ENCODE measurements at regions not wholly inside any gene's neighbourhood (a gene's known extent, or its start where the extent isn't known, plus 50 kb on each side); places are given as distances from the start of the nearest gene placed in this dataset.
"Not testable (repeated sequence)": the region's sequence is repeated elsewhere in the genome, so short reads cannot be mapped to it uniquely, and the experiment has no call there.

DNA sequence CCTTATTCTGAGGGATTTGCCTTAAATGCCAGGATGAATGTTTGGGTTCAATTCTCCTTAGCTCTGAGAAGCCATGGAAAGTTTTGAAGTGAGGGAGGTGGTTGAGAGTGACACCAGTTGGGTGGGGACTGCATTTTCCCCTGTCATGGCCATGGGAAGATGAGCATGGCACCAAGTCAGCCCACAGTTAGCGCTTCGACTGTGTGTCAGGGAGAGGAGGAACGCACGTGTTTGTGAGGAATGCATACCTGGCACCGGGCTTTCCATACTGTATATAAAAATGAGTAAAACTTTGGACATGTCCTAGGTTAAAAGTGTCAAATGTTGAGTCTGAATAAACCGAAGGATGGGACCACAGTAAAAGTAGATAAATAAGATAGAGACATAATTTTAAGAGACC is 187.5 kb upstream of the KL start:
- no peak for DNase-seq (ENCODE audit: extremely low read depth, low read depth)

DNA sequence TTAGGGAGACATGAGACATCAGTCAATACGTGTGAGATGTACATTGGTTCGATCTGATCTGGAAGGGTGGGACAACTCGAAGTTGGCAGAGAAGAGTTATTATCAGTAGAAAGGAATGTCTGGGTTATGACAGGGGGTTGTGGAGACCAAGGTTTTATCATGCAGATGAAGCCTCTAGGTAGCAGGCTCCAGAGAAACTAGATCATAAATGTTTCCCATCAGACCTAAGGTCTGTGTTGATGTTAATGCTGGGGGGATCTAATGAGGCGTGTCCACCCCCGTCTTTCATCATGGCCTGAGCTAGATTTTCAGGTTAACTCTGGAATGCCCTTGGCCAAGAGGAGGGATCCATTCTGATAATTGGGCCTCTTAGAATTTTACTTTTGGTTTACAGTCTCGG is 187.0 kb upstream of the KL start:
- DNase-seq (ENCODE audit: extremely low read depth, low read depth) = no peak

DNA sequence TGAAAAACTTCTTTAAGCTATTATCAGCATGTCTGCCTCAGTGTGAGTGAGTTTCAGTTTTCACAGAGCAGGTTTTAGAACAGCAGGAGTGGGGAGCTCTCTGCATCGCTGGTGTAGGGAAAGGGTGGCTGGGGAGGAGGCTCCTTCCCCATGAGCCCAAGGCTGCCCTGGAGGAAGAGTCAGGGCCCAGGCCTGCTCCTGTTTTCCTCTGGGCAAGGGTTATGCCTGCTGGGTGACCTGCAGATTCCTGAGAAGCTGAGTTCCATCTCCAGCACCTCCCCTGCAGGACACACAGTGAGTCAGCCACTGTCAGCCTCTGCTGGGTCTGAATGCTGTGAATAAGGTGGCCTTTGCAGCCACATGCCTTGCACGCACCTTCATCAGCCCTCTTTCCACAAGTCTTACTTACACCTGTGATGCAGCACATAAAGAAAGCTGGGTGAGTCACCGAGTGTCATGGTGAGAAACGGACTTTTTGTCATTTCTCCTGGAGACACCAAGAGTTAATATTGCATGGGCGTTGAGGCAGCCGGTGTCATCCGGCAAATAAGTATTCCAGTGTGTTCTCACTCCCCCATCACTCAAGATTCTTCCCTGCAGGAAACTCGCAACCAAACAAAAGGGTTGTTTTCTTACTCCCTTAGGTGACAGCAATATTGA is 186.4 kb upstream of the KL start:
- DNase-seq (ENCODE audit: extremely low read depth, low read depth) = no peak

DNA sequence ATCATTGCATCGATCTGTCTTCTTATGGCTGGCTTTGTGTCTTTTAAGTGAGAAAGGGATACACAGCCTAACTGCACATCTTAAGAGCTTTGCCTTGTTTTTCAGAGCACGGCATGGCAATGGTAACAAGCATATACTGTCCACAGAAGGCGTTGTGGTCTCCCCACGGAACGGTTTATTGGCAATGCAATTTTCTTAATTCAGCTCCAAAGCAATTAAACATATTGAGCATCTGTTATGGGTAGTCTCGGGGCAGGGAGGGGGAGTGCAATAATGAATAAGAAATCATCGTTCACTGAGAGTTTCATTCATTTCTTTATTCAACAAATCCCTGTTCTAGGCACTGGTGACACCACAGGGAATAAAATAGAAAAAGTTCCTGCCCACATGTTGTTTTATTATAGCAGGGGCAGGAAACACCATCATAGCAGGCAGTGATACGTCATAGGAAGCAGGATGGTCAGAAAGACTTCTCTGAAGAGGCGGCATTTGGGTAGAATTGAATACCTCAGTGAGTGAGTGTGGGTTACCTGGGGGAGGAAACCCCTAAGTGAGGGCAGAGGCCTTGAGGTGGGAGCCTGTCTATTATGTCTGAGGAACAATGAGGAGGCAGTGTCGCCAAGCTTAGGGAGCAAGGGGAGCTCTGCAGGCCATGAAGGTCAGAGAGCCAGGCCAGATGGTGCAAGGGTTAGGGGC is 185.7 kb upstream of the KL start:
- no peak for DNase-seq (ENCODE audit: extremely low read depth, low read depth)

DNA sequence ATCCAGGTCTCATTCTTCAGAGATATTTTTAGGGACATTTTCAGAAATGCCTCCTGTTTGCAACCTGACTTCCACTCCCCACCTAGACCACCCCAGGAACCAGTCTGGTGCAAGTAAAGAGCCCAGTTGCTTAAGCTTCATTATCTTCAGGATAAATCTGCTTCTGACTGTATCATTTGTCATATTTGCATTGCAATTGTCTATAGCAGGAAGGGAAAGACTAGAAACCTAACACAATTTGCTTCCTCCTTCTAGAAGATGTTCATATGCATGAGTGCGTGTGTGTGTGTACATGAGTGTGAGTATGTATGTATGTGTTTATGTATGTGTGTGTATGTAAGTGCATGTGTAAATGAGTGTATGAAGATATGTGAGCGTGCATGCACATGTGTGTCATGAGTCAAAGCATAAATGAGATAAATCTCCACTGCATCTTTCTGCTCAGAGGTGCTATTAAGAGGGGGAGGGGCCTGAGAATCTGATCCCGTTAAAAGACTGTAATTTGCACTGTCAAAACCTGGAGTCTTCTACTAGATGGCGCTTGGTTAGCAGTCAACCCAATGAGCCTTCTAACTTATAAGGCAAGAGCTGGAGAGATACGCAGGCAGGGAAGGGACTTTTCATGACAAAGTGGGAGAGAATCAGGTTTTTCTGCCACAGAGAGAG is 178.8 kb upstream of the KL start:
- no peak for DNase-seq (ENCODE audit: extremely low read depth, low read depth)

DNA sequence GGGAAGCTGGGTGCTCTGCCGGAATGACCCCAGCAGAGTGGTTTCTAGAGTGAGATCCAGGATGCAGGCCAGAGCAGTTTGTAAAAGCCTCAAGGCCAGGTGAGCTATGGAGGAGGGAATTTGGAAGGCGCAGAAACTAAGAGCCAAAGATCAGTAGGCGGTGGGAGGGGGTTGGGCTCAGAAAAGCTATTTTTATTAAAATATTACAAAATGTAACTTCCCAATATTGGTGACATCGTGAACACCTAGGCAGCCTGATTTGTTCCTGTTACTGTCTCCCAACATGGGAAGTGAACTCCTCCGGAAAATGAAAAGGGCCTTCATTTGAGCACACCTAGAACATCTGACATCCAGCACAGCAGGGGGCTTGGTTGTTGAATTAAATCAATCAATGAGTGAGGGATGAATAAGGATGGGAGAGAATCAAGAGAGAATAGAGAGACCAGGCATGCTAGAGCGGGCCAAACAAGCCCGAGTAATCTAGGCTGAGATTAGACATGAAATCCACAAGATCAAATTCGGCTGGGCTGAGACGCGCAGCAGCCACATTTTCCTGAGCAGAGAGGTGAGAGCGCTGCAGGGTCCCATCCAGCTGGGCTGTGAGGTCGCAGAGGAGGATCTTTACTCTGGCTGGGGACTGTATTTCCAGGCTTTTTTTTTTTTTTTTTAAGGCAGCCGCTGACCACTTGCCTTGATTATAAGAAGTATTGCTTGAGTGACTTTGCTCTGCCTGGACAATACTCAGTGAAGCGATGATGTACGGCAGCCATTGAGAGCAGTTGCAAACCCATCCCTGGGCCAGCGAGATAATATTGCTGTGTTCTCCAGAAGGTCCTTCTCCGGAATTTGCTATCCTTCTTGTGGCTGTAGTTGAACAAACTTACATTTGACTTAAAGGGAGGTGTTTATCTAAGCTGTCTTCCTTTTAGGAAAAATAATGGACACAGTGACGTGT is 178.0 kb upstream of the KL start:
- no peak for DNase-seq (ENCODE audit: extremely low read depth, low read depth)

DNA sequence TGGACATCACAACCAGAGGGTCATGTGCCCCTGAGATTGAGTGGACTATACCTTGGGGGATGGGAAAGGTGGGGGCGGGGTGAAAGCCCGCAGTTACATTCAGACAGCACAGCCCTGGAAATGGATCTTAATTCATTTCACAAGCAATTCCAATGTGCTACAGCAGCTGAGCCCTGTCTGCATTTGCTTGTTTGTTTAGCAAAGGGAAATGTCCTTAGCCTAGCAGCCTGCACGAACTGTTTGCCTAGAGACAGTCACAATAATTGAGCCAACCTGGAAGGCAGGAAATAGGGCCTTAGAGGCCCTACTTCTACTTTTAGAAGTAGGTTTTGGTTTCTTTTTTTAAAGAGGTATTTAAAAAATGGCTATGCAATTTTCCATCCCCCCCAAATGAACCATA is 177.3 kb upstream of the KL start:
- DNase-seq (ENCODE audit: extremely low read depth, low read depth) = no peak

DNA sequence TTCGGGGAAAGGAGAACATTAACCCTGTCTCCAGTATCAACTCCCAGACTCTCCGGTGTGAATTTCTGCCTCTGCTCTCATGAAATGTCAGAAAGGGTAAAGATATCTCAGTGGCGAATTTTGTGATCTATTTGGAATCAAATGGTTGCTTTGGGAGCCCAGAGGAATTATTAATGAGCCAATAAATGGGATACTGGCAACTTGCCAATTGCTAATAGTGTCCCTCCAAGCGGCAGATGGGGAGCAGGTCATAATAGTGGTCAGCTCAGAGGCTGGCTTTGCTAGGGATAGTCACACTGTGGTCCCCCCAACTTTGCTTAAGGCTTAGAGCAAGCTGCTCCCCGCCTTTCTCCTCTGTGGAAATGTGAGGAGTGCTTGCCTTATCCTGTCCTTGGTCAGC is 176.1 kb upstream of the KL start:
- DNase-seq (ENCODE audit: extremely low read depth, low read depth) = no peak

DNA sequence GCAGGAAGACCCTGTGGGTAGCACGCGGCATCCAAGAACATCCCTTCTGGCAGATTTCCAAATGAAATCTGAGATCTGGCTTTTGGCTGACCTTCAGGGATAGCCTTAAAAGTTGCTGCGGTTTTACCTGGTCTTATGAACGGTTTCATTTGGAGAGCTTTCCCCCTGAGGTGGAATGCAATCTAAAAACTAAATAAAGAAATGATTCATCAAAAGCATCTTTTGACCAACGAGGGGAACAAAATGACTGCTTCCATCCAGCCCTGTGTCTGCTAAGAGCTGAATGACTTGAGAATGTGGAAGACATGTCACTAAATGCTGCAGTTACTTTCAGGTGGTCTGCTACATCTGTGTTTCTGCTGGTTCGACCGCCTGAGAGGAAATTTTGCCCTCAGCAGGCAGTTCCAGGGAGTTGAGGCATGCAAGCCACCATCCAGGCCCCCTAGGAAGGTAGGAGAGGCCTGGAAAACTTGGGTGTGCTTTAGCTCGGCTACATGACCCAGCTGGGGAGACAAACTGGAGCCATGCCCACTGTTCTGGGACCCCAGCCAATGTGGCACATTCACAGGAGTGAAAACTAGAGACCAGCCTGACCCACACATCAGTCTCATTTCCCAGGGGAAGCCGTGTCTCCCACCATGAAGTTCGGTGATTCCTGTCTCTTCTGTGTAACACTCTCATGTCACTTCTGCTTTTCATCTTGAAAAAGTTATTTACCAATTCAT is 175.1 kb upstream of the KL start:
- DNase-seq (ENCODE audit: extremely low read depth, low read depth) = no peak

DNA sequence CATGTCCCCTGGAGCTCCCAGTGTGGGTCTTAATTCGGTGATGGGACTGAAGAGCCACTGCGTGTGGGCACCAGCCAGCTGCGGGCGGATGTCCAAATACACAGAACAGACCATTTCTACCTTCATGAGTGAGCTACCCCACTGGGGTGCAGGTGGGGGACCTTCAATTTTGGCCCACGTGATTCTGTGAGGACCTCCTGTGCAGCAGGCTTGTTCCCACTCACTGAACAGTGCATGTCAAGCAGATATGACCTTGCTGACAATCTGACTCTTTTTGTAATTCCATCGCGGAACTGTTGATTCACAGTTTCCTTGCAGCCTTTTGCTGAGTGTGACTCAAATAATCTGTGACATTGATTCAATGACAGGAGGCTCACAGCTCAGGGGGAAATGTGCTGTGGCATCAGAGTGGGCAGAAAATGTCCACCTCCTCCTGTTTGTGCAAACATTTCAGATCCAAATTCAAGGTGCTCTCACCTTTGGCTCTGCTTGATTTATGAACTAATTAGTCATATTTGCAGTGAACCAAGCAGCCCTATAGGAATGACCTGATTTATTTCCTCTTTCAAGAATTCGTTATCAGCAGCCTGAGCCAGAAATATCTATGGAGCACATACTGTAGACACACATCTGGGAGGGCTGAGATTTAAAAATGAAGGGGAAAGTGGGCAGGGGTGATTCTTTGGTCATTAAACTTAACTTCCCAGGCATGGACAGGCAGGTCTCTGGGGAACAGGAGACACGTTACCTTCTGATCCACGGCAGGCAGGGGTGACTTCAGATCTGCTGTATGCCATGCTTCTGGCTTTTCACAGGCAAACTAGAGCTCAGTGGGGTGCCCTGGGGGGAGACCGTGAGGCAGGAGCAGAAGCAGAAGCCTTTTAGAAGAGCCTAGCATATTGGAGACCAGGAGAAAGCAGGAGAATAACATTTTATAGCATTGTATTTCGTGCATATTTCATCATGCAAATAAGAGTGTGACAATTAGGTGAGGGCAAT is 170.0 kb upstream of the KL start:
- DNase-seq (ENCODE audit: extremely low read depth, low read depth) = no peak

DNA sequence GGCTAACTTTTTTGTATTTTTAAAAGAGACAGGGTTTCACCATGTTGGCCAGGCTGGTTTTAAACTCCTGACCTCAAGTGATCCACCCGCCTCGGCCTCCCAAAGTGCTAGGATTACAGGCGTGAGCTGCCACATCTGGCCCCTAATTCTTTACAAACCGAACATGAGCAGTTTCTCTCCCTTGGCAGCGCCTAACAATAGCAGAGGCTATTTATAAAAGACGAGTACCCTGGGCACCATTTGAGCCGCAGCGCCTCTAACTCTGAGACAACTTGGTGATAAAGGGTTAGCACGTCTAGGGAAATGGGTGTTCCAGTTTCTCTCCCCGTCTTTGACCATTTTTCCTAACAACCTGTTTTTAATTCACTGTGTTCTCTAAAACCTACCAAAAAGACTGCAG is 168.2 kb upstream of the KL start:
- DNase-seq (ENCODE audit: extremely low read depth, low read depth) = not testable (repeated sequence)

DNA sequence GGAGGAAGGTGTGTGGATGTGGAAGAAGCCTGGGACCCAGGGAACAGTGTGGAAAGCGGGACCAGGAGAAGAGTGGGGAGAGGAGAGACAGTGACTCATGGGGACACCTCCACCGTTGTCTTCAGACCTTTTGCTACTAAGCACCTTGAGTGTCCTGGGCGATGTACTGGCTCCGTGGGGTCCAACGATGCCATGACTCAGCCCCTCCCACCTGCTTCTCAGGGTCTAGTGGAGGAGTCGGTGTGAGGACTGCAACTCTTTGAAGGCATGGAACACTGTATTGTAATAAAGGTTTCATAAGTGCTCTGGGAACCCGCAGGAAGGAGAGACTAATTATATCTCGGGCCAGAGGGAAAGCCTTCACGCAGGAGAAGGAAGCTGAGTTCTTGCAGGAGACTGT is 166.9 kb upstream of the KL start:
- DNase-seq (ENCODE audit: extremely low read depth, low read depth) = no peak

DNA sequence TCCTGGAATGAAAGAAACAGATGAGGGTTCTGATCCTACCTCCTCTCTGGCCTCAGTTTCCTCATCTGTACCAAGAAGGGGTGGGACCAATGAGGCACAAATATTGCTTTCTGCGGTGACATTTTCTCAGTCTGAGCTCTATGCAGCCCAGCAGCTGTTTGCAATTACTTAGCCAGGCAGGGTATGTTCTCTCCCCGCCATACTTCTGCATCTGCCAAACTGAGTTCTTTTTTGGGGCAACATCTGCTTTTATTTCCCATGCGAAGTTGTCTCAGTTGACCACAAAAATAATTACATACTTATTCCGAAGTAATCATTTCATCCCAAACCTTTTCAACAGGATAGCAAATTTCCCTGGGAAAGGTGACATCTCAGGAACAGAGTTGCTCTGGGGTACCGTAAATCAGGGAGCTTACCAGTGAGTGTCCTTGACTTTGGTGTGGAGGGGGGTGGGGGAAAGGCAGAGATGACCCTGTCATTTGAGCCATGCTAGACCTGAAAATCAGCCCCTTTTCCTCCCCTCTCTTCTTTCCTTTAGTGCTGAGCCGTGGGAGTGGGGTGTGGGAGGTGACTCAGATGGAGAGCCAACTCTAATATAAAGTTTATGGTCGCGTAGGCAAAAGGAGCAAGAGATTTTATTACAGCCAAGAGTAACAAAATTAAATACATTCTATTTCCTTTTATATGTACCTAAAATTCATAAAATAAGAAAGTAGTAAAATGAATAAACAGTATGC is 165.7 kb upstream of the KL start:
- DNase-seq (ENCODE audit: extremely low read depth, low read depth) = no peak

DNA sequence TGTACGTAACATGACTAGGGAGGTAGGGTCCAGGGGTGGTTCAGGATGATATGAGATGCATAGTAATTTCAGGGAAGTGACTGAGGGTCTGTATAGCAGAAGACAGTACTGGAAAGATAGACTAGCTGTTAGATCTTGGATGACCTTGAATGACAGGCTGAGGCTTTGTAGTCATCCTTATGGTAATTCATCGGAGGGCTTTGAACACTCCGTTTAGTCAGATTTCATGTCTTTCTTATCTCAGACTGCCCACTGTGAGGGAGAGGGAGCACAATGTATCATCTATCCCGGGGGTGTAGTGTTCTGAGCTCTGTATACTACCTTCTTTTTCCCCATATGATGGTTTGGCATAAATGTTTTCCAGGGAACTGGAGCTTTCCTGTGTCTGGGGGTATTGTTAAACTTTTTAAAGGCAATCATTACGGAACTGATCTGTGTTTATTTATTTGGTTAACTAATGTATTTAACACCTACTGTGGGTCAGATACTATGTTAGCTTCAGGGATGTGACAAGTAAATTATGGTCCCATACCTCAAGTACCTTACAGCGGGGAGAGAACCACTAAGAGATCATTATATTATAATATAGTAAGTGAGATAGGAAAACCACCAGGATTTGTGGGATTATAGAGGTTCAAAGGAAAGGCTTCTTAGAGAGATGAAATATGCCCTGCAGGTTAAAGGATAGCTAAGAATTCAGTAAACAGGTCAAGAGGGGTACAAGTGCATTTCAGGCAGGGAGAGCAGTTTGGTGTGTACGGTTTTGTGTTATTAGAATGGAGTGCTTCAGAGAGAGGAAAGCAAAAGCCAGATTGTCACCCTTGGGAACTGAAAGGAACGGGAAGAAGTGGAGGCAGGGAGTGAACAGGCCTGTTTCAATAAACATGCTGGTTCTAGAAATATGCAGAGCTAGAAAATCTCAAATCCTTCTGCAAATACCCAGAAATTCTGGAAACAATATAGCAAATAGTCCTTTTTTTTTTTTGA is 164.8 kb upstream of the KL start:
- DNase-seq (ENCODE audit: extremely low read depth, low read depth) = no peak

DNA sequence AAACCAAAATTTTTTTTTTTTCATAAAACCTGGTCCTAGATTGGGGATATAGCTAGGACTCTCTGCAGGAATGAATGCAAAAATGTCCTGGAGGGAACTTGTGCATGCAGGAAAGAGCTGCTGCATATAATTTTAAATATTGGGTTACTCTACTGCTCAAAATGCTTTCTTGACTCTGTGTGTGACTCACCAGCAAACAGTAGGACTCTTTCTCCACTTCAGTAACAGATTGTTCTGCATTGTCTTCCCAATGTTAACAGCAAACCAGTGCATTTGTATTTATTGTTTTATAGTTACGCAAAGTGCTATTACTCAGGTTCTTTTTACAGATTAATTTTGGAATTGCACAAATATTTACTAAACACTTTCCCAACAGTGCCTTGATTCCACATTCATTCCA is 163.7 kb upstream of the KL start:
- DNase-seq (ENCODE audit: extremely low read depth, low read depth) = no peak

DNA sequence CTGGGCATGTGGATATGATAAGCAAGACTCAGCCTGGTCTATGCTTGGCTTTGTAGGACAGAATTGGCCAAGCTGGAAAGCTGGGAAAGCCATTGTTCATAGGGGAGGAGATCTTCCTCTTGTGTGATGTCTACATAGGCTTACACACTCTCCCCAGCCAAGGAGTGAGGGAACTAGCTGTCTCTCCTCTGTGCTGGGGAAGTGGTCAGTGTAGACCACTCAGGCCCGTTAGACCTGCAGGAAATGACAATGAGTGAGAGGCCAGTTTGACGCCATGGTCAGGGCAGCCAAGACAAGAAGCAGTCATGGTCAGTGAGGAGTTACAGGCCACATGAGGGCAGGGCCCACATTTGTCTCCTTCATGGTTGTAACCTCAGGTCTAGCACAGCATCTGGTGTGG is 159.1 kb upstream of the KL start:
- DNase-seq (ENCODE audit: extremely low read depth, low read depth) = no peak

DNA sequence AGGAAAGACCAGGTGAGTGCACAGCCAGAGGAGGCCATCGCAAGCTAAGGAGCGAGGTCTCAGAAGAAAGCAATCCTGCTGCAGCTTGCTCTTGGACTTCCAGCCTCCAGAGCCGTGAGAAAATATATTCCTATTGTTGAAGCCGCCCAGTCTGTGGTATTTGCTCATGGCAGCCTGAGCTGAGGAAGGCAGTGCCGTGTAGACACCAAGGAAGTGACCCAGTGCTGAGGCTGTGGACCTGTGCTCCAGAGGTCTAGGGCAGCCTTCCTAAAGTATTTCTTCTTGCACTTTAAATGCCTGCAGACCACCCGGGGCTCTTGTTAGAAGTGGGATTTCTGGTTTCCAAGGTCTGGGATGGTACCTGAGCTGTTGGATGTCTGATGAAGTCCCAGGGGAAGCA is 158.5 kb upstream of the KL start:
- DNase-seq (ENCODE audit: extremely low read depth, low read depth) = no peak
